HG03159 (cell line): ENCODE measurements at regions not wholly inside any gene's neighbourhood (a gene's known extent, or its start where the extent isn't known, plus 50 kb on each side); places are given as distances from the start of the nearest gene placed in this dataset.
"Not testable (repeated sequence)": the region's sequence is repeated elsewhere in the genome, so short reads cannot be mapped to it uniquely, and the experiment has no call there.

Source experiments
- ATAC-seq: cut with Tn5 transposase; IDR thresholded peaks from one replicate; pipeline ENCODE4 v1.9.1; 2021; ENCODE audit warnings: mild to moderate bottlenecking, moderate library complexity; ENCODE audit not compliant: unreplicated experiment

DNA sequence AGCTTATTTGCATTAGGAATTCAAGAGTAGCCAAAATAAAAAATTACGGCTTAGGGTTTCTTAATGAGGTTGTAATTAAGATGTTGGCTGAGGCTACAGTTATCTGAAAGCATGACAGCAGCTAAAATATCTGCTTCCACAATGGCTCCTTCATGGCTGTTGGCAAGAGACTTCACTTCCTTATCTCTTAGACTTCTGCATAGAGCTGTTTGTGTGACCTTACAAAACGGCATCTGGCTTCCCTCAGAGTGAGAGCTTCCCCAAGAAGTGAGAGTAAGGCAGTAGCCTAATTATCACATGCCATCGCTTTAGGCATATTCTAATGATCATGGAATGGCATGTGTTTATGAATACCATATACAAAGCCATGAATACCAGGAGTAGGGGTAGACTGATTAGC, 57.6 kb downstream of the CCDC59 start:
- no peak for ATAC-seq

GRCh38 chr12:82299319-82300025, 58.7 kb downstream of the CCDC59 start:
- no peak for ATAC-seq

DNA sequence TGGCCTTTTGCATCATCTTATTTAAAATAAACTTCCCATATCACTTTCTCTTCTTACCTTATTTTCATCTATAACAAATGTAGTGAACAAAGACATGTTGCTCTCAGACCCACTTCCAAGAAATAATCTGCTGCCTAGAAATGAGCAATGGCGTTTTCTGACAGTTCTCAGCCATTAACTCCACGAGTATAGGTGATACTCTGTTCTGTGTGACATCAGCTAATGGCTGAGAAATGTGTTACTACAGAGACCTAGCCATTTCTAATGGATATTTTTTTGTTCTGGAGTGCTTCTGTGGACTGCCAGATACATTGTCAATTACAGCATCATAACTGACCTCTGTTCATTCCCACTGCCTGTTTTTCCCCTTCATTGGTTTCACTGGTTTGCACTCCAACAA, 67.8 kb downstream of the CCDC59 start:
- ATAC-seq, result no peak

GRCh38 chr12:82281335-82281734, 76.9 kb downstream of the CCDC59 start:
- not testable (repeated sequence) for ATAC-seq

- no peak for ATAC-seq
These were observed 78.6 kb downstream of the CCDC59 start for GRCh38 chr12:82279536-82280058.

DNA sequence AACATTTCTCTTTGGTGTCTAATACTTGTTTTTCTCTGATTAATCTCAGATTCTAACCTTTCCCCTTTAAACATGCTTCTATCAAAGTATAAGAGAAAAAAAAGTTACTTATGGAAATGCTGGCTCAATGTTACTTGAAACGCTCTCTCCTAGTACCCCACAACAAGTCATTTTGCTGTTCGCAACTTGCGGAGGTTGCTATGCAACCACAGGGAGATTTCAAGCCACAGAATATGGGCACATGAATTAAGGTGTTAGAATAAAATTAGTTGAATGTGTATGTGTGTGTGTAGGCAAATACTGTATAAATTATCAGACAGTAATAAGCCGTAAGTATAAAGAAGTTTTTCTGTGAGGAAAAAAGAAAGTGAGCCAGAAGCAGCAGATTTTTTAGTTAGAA, 80.6 kb downstream of the CCDC59 start:
- ATAC-seq, result no peak

DNA sequence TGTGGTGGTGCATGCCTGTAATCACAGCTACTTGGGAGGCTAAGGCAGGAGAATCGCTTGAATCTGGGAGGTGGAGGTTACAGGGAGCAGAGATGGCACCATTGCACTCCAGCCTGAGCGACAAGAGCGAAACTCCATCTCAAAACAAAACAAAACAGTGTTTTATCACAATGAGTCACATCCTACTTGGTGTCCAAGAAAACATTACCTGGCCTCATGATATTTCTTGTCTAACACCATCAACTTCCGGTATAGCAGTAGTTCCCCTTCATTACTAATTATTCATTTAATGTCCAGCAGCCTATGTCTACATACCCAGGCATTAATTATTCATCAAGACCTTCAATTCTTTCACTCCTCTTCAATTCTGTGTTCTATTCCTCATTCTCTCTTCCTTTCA, 115.5 kb downstream of the CCDC59 start:
- no peak for ATAC-seq

DNA sequence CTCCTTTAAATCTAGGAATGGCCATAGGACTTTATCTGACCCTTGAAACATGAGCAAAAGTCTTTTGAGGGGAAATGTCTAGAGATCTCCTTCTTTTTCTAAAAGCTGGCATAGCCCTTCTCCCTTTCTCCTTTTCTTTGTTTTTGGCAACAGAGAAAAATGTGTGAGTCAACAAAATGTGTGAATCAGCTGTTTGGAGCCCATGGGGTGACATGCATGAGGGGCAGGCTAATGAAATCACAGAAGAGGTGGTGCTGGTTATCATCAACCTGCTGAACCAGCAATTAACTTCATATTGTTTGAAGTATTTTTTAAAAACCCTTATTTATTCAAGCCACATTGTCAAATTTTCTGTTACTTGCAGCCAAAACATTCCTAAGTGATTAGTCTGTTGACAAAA, 132.3 kb downstream of the CCDC59 start:
- no peak for ATAC-seq

DNA sequence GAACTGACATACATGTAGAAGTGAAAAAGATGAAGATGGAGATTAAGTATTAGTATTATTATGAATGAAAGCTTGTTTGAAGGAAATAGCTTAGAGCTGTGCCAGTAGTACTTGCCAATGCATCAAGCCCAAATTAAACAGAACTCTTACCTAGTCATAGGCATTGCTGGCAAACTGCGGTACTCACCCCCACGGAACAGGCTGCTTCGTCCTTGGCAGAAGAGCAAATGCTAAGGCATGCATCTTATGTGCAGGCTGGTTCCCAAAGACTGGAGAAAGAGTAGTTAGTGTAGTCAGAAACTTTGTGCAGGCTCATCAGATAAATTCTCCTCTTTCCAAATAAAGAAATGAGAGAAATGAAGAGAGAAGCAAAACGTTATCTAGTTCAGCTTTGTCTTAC, 134.8 kb downstream of the CCDC59 start:
- no peak for ATAC-seq

- ATAC-seq, result no peak
These were observed 141.7 kb downstream of the CCDC59 start for GRCh38 chr12:82216475-82216874.

GRCh38 chr12:82213761-82214160, 144.4 kb downstream of the CCDC59 start:
- ATAC-seq, result no peak

DNA sequence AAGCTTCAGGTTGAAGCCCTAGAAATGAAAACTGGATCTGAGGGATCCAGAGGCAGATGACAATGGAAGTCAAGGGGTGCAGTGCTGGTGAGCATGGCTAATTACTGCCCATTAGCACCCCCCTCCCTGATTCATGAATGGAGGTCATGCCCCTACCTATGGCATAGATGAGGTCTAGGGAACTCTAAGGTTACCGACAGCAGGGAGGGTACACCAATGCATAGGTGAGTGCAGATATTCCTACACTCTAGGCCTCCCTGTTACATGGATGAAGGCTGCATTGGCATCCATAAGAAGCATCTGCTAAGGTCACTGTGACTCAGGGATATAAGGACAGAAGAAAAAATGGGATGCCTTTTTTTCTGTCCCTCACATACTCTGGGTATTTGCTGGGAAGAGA, 147.3 kb downstream of the CCDC59 start:
- ATAC-seq, result no peak

DNA sequence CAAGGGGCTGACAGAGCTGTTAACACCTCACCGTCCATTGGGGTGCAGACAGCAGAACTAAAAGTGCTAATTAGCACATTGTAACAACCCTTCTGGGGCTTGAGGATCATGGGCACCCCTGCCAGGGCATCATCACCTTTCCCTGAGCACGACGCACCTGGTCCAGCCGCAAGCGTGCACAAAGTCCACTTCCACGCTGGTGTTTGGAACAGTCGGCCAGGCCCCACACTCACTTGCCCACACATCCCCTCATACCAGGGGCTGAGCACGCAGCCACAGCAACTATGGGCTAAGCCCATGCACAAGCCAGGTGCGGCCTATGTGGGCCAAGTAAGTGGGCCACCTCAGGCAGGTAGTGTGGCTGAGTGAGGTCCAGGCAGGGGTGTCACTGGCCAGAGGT, 148.7 kb downstream of the CCDC59 start:
- no peak for ATAC-seq

GRCh38 chr12:82207556-82207955, 150.6 kb downstream of the CCDC59 start:
- ATAC-seq, result no peak

- ATAC-seq, result no peak
These were observed 155.1 kb downstream of the CCDC59 start for GRCh38 chr12:82203086-82203485.

DNA sequence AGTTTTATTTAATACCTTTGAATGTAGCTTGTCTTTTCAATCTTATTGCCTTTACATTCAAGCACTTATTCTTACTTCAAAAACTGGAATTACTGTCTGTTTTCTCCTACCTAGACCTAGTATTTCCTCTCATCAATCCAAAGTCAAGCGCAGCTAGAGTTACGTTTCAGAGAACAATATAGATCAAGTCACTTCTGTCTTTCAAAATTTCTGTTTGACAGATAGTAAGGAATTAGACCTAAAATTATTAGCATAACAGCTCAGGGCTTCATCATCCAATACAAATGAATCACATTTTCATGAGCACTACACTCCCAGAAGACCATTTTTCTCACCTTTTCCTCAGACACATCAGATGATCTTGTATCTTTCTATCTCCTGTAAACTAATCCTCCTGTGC, 170.6 kb downstream of the CCDC59 start:
- no peak for ATAC-seq

GRCh38 chr12:82187011-82187410, 171.2 kb downstream of the CCDC59 start:
- ATAC-seq, result no peak

GRCh38 chr12:82186282-82186681, 171.9 kb downstream of the CCDC59 start:
- no peak for ATAC-seq

DNA sequence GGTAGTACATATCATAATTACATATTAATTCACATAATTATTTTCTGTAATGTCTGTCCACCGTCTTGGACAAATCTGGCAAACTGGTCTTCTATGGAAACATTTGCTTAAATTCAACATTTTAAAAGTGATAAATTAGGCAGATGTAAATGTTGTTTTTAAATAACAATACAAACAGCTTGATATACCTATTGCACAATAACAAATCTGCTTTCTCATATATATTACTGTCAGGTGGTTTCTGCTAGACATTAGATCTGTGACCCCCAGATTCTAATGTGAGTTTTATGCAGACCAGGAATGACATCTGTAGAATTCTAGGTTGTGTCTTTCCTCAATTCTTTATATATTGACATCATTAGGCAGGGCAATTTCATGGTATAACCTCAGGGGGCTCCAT, 173.3 kb downstream of the CCDC59 start:
- no peak for ATAC-seq

DNA sequence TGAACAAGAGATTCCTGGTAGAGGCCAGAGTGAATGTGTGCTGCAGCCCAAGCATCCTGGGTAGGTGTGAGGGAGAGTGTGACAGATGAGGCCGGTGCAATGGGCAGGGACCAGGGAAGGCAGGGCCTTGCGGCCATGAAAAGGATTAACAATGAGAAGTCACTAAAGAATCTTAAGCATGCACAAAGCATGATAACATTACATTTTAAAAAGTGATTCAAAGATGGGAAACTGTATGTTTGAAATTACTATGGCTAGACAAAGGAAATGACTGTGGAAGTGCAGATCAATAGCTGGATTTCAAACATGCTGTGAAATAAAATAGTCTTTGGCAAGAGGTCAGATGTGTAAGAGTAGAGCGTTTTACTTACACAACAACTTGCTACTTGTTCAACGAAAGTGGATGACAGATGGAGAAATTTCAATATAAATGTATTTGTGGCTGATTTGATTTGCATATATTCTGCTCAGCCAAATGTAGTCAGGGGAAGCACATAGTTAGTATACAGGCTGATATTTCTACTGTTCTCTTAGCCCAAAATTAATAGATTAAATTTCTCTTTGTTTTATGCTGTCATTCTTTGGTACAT, 175.5 kb downstream of the CCDC59 start:
- no peak for ATAC-seq

DNA sequence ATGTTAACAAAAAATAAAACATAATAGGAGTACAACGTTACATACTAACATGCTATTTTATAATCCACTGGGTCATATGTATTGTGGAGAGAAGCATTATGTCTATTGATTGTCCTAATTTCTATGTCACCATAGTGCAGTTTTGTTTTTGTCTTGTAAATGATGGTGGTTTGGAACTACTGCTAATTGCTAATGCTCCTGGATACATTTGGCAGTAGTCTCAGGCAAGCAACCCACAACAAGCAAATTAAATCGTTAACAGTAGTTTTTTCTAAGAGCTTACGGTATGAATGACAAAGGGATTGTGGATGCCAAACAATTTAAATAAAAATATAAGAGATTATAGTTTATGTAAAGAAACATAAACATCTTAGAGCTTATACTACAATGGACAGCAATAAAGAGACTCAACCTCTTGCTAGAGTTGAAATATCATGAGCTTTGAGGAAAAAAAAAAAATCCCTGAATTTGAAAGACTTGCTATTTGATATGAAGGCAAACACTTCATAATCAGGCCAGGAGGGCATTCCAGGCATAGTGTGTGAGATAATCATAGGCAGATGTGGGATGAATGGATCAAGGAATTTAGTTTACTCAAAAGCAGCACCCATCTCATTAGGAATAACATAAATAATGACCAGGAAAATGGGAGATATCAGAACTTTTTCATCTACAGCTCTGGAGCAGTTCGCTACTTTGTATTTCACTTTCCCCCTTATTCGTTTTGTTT, 181.3 kb downstream of the CCDC59 start:
- ATAC-seq, result no peak

DNA sequence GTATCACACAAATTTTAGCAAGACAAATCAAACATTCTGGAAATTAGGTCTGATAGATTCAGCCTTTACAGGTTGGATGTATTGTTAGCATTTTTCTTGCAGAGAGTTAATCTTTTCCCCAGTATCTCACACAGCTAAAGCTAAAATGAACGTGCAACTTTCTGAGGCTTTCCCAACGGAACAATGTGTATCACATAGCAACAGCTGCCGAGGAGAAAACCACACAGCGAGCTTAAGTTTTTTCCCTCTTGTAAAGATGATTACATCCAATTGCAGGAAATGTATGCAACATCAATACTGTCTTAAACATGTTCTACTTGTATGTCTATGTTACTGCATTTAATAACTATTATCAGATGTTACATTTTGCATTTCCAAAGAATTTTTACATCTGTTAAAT, 182.2 kb downstream of the CCDC59 start:
- ATAC-seq, result no peak
